Body of pancreas (tissue), 4 donors: ENCODE measurements at regions not wholly inside any gene's neighbourhood (a gene's known extent, or its start where the extent isn't known, plus 50 kb on each side); places are given as distances from the start of the nearest gene placed in this dataset.

Experiments
- CTCF ChIP-seq, 7 experiments: fragments of 450-650 bp in 4 of 7; fragments of 200-600 bp in 3 of 7; sonication (generic) in 3 of 7; IDR thresholded peaks; one replicate each; pipeline ENCODE4 v1.5.1; 2016 to 2019; ENCODE audit warnings: antibody characterized with exemption in 7 of 7
- POLR2A ChIP-seq, 3 donors: fragments of 450-650 bp; IDR thresholded peaks; one replicate each; pipeline ENCODE4 v1.6.1; 2016; ENCODE audit warnings: antibody characterized with exemption in 3 of 3, mild to moderate bottlenecking in 2 of 3

DNA sequence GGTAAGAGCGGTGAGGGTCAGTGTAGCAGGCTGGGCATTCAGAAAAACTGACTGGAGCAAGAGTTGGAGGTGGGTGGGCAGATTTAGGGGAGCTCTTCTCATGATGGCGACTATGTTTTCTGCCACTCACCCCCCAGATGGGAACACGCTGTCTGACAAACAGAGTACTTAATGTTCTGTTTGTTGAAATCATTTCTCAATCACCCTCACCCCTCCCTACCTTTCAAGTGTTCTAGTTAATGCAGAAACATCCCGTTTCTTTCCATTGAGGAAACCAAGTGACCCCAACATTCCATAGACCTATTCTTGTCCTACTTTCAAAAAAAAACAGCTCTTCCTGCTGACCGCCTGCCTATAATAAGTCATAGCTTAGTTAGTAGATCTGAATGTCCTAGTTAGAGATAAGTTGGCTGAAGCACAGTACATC lies 132.5 kb upstream of the NEDD9 start:
- no peak for TF ChIP-seq CTCF (IDR thresholded peaks at IDR 0.05)
- no peak for TF ChIP-seq POLR2A (IDR thresholded peaks at IDR 0.05)
